ENCODE measurements at regions not wholly inside any gene's neighbourhood (a gene's known extent, or its start where the extent isn't known, plus 50 kb on each side); places are given as distances from the start of the nearest gene placed in this dataset.
"Not testable (repeated sequence)": the region's sequence is repeated elsewhere in the genome, so short reads cannot be mapped to it uniquely, and the experiment has no call there.

DNA sequence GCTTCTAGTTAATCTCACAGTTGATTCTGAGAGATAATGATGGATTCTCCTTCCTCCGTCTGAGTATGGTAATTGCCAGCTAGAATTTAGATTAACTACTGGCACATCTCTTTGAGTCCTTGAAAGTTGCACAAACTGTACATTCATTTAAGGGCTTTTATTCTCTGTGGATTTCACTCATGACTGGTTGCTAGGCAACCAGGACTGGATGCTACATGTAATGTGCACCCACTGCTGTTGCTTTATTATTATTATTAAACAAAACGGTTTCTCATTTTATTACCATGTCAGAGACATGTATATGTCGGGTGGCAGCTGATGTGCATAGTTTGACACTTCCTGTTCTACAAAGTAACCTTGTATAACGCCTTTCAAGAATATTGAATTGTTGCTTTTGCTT is 1882.8 kb downstream of the KHDRBS2 start:
- TF ChIP-seq, protein P1, sequence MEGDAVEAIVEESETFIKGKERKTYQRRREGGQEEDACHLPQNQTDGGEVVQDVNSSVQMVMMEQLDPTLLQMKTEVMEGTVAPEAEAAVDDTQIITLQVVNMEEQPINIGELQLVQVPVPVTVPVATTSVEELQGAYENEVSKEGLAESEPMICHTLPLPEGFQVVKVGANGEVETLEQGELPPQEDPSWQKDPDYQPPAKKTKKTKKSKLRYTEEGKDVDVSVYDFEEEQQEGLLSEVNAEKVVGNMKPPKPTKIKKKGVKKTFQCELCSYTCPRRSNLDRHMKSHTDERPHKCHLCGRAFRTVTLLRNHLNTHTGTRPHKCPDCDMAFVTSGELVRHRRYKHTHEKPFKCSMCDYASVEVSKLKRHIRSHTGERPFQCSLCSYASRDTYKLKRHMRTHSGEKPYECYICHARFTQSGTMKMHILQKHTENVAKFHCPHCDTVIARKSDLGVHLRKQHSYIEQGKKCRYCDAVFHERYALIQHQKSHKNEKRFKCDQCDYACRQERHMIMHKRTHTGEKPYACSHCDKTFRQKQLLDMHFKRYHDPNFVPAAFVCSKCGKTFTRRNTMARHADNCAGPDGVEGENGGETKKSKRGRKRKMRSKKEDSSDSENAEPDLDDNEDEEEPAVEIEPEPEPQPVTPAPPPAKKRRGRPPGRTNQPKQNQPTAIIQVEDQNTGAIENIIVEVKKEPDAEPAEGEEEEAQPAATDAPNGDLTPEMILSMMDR (IDR thresholded peaks at IDR 0.05; ENCODE audit: insufficient read depth, low read depth, low read length), result not testable (repeated sequence)
- not testable (repeated sequence) for TF ChIP-seq EZH2 (IDR thresholded peaks at IDR 0.05; ENCODE audit: insufficient read depth, low read length)
